GM21381 (cell line): ENCODE measurements at regions not wholly inside any gene's neighbourhood (a gene's known extent, or its start where the extent isn't known, plus 50 kb on each side); places are given as distances from the start of the nearest gene placed in this dataset.

ENCODE experiments used
- ATAC-seq: cut with Tn5 transposase; IDR thresholded peaks from one replicate; pipeline ENCODE4 v1.9.1; 2021; ENCODE audit warnings: mild to moderate bottlenecking, moderate library complexity; ENCODE audit not compliant: unreplicated experiment

GRCh38 chr4:155616117-155616516 is 50.5 kb upstream of the GUCY1A1 start:
- no peak for ATAC-seq

DNA sequence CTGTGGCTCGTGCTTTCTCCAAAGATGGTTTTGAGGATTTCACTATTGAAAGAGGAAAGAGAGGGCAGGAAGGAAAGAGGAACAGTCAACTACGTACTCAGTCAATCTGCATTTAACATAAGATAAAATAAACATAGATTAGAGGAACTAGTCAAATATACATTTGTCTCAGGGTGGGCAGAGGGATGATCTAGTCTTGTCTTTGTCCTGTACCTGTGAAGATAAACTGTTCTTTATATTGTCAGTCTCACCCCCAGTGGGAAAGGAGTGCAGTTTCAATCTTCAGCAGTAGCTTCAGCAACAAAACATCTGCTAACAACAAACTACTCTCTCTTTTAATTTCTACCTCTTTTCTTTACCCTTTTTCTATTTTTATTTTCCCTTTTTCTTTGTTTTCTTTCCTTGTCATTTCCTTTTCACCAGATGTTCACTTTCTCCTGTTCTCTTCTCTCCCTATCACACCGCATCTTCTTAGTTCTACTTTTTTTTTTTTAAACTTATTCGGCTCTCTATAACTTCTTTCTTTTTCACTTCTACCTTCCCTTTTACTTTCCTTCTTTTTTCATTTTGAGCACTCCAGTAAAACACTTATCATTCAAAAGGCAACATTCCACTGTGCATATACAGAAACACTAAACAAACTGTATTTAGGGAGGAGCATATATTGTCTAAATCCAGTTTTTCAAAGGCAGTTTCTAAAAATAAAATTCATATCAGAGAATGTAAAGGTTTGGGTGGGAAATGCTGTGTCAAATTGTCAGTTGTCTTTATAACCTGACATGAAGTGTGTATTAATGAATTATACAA is 51.4 kb upstream of the GUCY1A1 start:
- peak; percentile 47 for ATAC-seq

GRCh38 chr4:155614111-155614762 is 52.4 kb upstream of the GUCY1A1 start:
- no peak for ATAC-seq

DNA sequence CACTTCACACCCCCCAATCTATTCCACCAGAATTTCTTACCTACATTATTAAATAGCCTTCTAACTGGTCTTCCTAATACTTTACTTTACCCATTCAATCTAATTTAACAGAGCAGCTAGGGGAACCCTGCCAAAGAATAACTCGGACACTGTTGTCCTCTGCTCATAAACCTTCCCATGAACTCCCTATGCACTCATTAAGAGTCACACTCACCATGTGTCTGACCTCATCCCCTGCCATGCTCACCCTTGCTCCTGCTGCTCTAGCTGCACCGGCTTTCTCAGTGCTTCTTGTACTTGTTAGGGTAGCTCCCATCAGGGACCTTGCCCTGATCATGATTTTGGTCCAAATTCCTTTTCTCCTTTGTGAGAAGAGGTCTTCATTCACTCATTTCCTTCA is 54.6 kb upstream of the GUCY1A1 start:
- ATAC-seq: no peak

GRCh38 chr4:155611501-155611900 is 55.1 kb upstream of the GUCY1A1 start:
- ATAC-seq: no peak

GRCh38 chr4:155610143-155610542 is 56.5 kb upstream of the GUCY1A1 start:
- ATAC-seq: no peak

GRCh38 chr4:155609455-155610059 is 57.1 kb upstream of the GUCY1A1 start:
- ATAC-seq: peak; percentile 78

DNA sequence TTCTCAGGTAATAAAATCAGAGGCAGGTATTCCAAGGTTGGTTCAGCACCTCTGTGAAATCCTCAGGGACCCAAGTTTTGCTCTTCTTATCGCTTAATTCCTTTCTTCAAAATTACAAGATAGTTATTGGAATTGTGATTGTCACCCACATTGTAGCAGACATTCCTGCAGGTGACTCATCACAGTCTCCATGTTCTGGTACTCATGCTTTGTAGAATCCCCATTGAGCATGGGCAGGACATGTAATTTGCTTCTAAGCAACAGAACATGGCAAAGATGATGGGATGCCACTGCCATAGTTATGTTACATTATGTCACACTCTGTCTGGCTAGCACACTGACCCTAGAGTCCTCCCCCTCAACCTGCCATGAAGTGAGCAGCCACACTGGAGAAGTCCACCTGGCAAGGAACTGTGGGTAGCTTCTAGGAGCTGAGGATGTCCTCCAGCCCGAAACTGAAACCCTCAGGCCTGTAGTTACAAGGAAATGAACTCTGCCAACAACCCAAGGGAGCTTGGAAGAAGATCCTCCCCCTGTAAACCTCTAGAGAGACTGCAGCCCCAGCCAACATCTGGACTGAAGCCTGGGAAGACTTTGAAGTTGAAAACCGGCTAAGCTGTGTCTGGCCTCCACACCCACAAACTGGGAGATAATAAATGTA is 58.3 kb upstream of the GUCY1A1 start:
- ATAC-seq: no peak

DNA sequence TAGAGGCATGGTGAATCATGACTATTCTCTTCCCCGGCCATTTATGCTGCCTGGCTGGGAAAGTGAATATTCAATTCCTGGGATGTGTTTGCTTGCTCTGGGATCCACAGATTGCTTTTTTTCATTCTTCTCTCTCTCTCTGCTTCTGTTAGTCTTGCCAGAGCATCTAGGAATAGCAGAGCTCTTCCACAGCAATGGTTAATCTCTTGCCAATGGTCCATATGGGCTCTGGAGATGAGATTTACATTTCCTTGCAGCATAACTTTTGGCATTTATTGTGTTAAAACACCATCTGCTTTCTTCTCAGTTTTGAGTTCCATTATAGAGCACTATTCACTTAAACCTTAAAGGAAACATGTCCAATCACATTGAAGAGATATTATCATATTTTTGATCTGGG is 59.2 kb upstream of the GUCY1A1 start:
- ATAC-seq: no peak

- ATAC-seq: no peak
These were observed 61.7 kb upstream of the GUCY1A1 start for GRCh38 chr4:155604718-155605626.

DNA sequence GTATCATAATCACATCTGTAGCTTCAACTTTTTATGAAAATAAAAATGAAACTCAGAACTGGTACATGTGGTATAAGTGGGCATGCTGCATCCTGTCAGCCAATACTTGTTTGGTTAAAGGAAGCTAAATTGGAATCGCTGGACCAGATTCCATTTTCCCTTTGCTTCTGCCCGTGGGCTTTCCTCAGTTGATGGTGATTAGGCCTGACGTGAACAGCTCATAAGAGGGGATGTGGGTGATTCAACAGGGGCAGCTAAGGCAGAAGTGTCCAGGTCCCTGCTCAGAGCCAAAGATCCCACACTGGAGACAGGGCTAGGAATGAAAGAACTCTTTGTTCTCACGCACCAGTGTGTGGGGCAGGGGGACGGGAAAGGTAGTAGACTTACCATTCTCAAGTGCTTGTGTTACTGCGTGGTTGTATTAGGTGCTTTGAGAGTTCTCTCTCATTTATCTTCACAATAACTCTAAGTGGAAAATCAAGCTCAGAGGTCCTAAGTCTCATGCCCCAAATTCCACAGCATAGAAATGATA is 63.2 kb upstream of the GUCY1A1 start:
- ATAC-seq: no peak

DNA sequence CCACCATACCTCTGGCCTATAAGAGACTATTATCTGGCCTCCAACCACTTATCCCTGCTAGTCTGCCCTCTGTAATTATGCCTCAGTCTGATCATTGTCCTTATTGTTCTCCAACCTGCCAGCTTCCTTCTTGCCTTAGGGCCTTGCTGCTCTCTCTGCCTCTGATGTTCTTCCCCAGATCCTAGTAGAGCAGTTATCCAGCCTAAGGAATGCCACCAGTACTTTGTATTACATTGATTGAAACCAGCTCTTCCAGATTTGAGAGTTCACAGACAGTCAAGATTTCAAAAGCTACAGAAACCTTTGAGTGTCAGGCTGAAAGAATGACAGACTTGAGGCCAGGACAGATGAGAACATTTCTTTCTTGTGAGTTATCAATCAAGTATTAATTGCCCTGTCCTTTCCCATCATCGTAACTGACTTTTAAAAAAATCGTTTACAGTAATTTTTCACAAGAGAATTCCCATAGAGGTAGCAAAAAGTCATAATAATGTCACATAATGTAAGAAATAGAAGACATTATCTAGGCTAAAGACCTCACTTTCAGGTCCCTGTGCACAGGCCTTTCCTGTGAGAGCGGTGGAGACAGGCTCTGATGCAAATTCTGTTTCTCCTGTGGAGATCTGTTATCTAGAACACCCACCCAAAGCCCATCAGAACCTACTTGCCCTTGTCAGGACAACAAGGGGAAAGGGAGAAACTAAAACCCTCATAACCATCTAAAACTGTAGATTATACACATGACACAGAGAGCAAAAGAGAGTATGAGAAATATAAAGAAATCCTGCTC is 64.1 kb upstream of the GUCY1A1 start:
- ATAC-seq: no peak

GRCh38 chr4:155600244-155600643 is 66.4 kb upstream of the GUCY1A1 start:
- no peak for ATAC-seq

- no peak for ATAC-seq
These were observed 67.1 kb upstream of the GUCY1A1 start for GRCh38 chr4:155599596-155599995.

DNA sequence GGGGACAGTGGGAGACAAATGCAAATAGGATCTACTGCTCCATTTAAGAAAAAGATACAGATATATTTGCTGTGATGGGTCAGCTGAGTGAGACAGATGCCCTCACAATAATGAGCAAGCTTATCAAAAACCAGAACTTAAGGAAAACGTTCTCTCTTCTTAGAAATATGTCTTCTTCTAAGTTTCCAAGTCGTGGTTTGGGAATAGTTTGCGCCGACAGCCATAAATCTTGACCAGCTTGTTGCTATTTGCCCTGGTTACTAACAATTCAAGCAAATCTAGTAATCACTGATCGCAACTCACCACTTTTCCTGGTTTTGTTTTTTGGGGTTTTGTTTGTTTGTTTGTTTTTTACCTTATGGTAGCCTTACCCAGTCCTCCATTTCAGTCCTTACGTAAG is 67.6 kb upstream of the GUCY1A1 start:
- ATAC-seq: no peak

GRCh38 chr4:155597933-155598451 is 68.7 kb upstream of the GUCY1A1 start:
- ATAC-seq: no peak

GRCh38 chr4:155597281-155597680 is 69.4 kb upstream of the GUCY1A1 start:
- ATAC-seq: no peak

GRCh38 chr4:155593793-155594192 is 72.9 kb upstream of the GUCY1A1 start:
- ATAC-seq: no peak

DNA sequence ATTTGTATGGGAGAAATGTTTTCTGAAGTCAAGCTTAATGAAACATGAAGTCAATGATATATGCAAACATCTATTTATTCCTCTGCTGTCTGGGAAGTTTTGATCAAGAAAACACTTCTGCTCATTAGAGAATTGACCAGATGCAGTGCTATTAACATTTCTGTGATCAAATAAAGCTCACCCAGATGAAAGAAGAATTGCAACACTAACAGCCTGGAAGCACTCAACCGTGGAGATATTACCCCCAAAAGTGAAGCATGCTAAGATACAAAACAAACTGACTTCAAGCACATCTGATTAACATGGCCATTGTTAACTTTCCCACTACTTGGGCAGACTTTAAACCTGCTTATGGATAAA is 73.7 kb upstream of the GUCY1A1 start:
- ATAC-seq: no peak
